CD4-positive, alpha-beta T cell (primary cell): ENCODE measurements at regions not wholly inside any gene's neighbourhood (a gene's known extent, or its start where the extent isn't known, plus 50 kb on each side); places are given as distances from the start of the nearest gene placed in this dataset.

Experiments used
- ATAC-seq: fragments of 200-7000 bp; cut with Tn5 transposase; one replicate; pipeline ENCODE4 v1.10.0; 2022; ENCODE audit warnings: mild to moderate bottlenecking; ENCODE audit not compliant: poor library complexity
- CTCF ChIA-PET: fragments of 350-600 bp; sonication (Branson Sonifier 250); formaldehyde crosslinking; loops from one replicate; lab custom pipeline; 2021; ENCODE audit warnings: antibody characterized with exemption, inconsistent platforms; lab: Charles Lee
- POLR2A ChIA-PET: fragments of 350-600 bp; sonication (Branson Sonifier 250); formaldehyde crosslinking; loops from one replicate; lab custom pipeline; 2021; ENCODE audit warnings: antibody characterized with exemption, inconsistent platforms; lab: Charles Lee
- DNase-seq, 14 experiments: peaks; one replicate each; pipeline ENCODE4 v3.0.0-alpha.2; 2013 to 2020; ENCODE audit warnings: mixed read lengths in 2 of 14
- H3K27ac ChIP-seq, 2 donors: one replicate each; pipeline versions ENCODE4 v1.5.1 to v1.7.0; 2013; ENCODE audit warnings: low read length in 2 of 2, low read depth in 1 of 2, mild to moderate bottlenecking in 1 of 2
- H3K27me3 ChIP-seq, 2 experiments: 1 replicate in 1 of 2; 2 replicates in 1 of 2; pipeline versions ENCODE4 v1.6.1 to v1.7.0; 2013; ENCODE audit warnings: low read length in 2 of 2, control low read depth in 1 of 2, mild to moderate bottlenecking in 1 of 2, moderate library complexity in 1 of 2; ENCODE audit not compliant: insufficient read depth in 2 of 2, control insufficient read depth in 1 of 2
- H3K36me3 ChIP-seq: one replicate; pipeline ENCODE4 v1.6.1; 2013; ENCODE audit warnings: low read length, control low read depth; ENCODE audit not compliant: insufficient read depth
- H3K4me1 ChIP-seq: one replicate; pipeline ENCODE4 v1.6.1; 2013; ENCODE audit warnings: low read length, control low read depth; ENCODE audit not compliant: insufficient read depth
- H3K4me3 ChIP-seq: one replicate; pipeline ENCODE4 v1.5.1; 2013; ENCODE audit warnings: mild to moderate bottlenecking, low read length, moderate library complexity
- H3K9me3 ChIP-seq, 2 experiments: 1 replicate in 1 of 2; 2 replicates in 1 of 2; pipeline versions ENCODE4 v1.6.1 to v1.7.0; 2013; ENCODE audit warnings: low read length in 2 of 2, mild to moderate bottlenecking in 2 of 2, control low read depth in 1 of 2, moderate library complexity in 1 of 2; ENCODE audit not compliant: control insufficient read depth in 1 of 2, insufficient read depth in 1 of 2
- H3K27ac Mint-ChIP-seq: one replicate; pipeline ENCODE4 v1.8.0; 2020; ENCODE audit warnings: mixed read lengths
- H3K27me3 Mint-ChIP-seq: one replicate; pipeline ENCODE4 v1.8.0; 2021; ENCODE audit warnings: mixed read lengths
- H3K36me3 Mint-ChIP-seq: one replicate; pipeline ENCODE4 v1.8.0; 2021; ENCODE audit warnings: low read depth, mixed read lengths
- H3K4me1 Mint-ChIP-seq: one replicate; pipeline ENCODE4 v1.8.0; 2021; ENCODE audit warnings: low read depth, mixed read lengths
- H3K4me3 Mint-ChIP-seq: one replicate; pipeline ENCODE4 v1.8.0; 2020; ENCODE audit warnings: mild to moderate bottlenecking, mixed read lengths
- H3K9me3 Mint-ChIP-seq: one replicate; pipeline ENCODE4 v1.8.0; 2020; ENCODE audit warnings: mixed read lengths
- intact Hi-C, 2 experiments: fragments of 100-400 bp; cut with DNase I in 1 of 2; cut with micrococcal nuclease in 1 of 2; formaldehyde crosslinking; loops; one replicate each; pipeline versions ENCODE4 v1.15.1 to v1.9.0; 2023 to 2025; cut with DNase I, micrococcal nuclease
- TF ChIP-seq, protein P1 (sequence below): fragments of 200-600 bp; IDR thresholded peaks from one replicate; pipeline ENCODE4 v1.8.0; 2022; ENCODE audit warnings: antibody characterized with exemption, mild to moderate bottlenecking

DNA sequence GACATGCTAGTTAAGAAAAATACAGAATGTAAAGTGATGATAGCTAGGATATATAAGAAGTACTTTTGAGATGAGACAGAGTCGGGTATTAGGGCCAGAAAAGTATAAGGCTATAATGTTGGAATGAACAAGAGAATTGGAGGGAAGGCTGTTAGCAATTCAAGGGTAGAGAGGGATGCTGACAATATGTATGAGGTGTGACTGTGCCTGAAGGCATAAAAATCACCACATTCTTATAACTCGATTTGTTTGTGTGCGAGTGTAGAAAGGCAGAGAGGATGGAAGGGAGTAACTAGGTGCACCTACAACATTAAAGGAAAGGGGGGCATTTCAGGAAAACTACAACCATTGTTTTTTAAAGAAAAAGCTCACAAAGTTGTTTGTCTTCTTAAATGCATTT, 86.0 kb downstream of the FAT4 start:
- ATAC-seq, result no peak
- H3K27ac ChIP-seq, result no peak overlapping the region
- no peaks in the 10 kb centered on the region for H3K27me3 ChIP-seq
- TF ChIP-seq, protein P1, sequence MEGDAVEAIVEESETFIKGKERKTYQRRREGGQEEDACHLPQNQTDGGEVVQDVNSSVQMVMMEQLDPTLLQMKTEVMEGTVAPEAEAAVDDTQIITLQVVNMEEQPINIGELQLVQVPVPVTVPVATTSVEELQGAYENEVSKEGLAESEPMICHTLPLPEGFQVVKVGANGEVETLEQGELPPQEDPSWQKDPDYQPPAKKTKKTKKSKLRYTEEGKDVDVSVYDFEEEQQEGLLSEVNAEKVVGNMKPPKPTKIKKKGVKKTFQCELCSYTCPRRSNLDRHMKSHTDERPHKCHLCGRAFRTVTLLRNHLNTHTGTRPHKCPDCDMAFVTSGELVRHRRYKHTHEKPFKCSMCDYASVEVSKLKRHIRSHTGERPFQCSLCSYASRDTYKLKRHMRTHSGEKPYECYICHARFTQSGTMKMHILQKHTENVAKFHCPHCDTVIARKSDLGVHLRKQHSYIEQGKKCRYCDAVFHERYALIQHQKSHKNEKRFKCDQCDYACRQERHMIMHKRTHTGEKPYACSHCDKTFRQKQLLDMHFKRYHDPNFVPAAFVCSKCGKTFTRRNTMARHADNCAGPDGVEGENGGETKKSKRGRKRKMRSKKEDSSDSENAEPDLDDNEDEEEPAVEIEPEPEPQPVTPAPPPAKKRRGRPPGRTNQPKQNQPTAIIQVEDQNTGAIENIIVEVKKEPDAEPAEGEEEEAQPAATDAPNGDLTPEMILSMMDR, result no peak
- Mint-ChIP-seq H3K4me3 (no peak overlapping the region), H3K9me3 (no peaks in the 10 kb centered on the region), H3K36me3 (no peaks in the 10 kb centered on the region), H3K27ac (no peak overlapping the region), H3K27me3 (no peaks in the 10 kb centered on the region), H3K4me1 (no peaks in the 10 kb centered on the region)
- intact Hi-C loops, result no loop called here
- ChIA-PET POLR2A (no interaction called here), CTCF (no interaction called here)
- no peak overlapping the region for H3K4me3 ChIP-seq
- H3K9me3 ChIP-seq, result no peaks in the 10 kb centered on the region
- no peaks in the 10 kb centered on the region for H3K4me1 ChIP-seq
- no peaks in the 10 kb centered on the region for H3K36me3 ChIP-seq
- DNase-seq, result no peak

DNA sequence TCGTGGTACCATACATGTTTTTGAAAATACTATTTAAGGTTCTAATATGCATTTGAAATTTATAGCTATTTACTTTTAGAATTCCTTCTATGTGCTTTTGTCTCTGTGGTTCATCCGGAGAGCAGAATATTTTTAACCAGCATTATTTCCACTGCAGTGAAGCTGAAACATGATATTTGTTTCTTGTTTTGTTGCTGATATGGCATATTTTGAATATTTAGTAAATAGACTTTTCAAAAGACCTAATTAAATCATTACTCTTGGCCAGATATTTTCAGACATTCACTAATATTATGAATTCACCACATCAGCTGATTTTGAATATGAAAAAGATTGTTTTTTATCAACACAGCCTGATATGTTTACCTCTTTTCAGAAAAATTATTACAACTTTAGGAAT, 87.0 kb downstream of the FAT4 start:
- POLR2A ChIA-PET, result no interaction called here
- no peaks in the 10 kb centered on the region for H3K27me3 Mint-ChIP-seq
- no peaks in the 10 kb centered on the region for H3K36me3 Mint-ChIP-seq
- no peak overlapping the region for H3K4me3 Mint-ChIP-seq
- no peak overlapping the region for H3K27ac Mint-ChIP-seq
- no peaks in the 10 kb centered on the region for H3K9me3 Mint-ChIP-seq
- no peaks in the 10 kb centered on the region for H3K27me3 ChIP-seq
- H3K4me1 ChIP-seq, result no peaks in the 10 kb centered on the region
- ATAC-seq (no peak), DNase-seq (no peak)
- intact Hi-C loops, result no loop called here
- no peaks in the 10 kb centered on the region for H3K9me3 ChIP-seq
- no peaks in the 10 kb centered on the region for H3K36me3 ChIP-seq
- TF ChIP-seq, protein P1, result no peak
- CTCF ChIA-PET, result no interaction called here
- no peaks in the 10 kb centered on the region for H3K4me1 Mint-ChIP-seq
- no peak overlapping the region for H3K4me3 ChIP-seq
- no peak overlapping the region for H3K27ac ChIP-seq

DNA sequence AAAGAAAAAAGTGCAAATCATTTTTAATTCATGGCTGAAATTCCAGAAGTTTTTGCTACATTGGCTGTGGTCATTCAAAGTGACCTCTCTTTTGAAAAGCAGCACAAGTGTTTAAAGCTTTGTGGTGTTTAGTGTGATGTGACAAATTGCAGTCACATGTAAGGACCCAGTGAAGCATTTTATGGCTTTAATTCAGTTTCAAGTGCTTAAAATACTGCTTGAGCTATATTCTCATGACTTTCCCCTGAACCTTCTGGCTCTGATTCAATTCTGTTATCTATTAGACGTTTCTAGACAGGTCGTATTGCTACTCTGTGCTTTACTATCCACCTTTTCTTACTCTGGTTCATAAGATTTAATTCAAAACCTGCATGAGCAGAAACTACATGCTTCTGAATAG, 105.8 kb downstream of the FAT4 start:
- H3K27ac Mint-ChIP-seq, result no peak overlapping the region
- Histone ChIP-seq H3K36me3 (no peaks in the 10 kb centered on the region), H3K4me3 (no peak overlapping the region), H3K9me3 (peaks cover 0 to 7% of the 10 kb centered on the region in 2 experiments), H3K27ac (no peak overlapping the region), H3K4me1 (no peaks in the 10 kb centered on the region), H3K27me3 (no peaks in the 10 kb centered on the region)
- no peaks in the 10 kb centered on the region for H3K4me1 Mint-ChIP-seq
- ChIA-PET CTCF (no interaction called here), POLR2A (no interaction called here)
- no peak for DNase-seq
- no peak for ATAC-seq
- intact Hi-C loops, result no loop called here
- peaks cover 2% of the 10 kb centered on the region for H3K9me3 Mint-ChIP-seq
- TF ChIP-seq, protein P1, result no peak
- no peak overlapping the region for H3K4me3 Mint-ChIP-seq
- H3K36me3 Mint-ChIP-seq, result no peaks in the 10 kb centered on the region
- no peaks in the 10 kb centered on the region for H3K27me3 Mint-ChIP-seq
